ENCODE measurements at regions not wholly inside any gene's neighbourhood (a gene's known extent, or its start where the extent isn't known, plus 50 kb on each side); places are given as distances from the start of the nearest gene placed in this dataset.

DNA sequence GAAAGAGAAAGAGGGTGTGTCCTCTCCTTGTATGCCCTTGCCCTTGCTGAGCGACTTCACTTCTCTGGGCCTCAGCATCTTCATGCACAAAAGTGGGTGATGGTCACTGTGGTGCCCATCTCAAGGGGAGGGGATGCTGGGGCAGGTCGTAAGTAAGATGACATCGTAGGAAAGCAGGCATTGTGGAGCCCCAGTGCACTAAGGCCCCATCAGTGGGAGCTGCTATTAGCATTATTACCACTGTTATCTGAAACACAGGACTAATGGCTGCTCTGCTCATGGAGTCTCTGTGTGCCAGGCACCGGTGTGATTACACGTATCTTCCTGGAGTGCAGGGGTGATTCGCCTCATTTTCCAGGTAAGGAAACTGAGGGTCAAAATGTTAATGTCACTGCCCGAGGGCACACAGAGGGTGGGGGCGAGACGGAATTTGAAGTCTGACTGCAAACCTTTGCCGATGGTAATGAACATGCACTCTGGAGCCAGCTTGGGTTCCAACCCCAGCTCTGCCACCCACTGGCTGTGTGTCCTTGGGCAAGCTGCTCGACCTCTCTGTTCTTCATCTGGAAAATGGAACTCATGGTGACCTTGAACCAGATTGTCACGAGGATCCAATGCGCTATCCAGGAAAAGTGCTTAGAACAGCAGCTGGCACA lies 63.2 kb upstream of the GSE1 start:
- TF ChIP-seq, protein P1, sequence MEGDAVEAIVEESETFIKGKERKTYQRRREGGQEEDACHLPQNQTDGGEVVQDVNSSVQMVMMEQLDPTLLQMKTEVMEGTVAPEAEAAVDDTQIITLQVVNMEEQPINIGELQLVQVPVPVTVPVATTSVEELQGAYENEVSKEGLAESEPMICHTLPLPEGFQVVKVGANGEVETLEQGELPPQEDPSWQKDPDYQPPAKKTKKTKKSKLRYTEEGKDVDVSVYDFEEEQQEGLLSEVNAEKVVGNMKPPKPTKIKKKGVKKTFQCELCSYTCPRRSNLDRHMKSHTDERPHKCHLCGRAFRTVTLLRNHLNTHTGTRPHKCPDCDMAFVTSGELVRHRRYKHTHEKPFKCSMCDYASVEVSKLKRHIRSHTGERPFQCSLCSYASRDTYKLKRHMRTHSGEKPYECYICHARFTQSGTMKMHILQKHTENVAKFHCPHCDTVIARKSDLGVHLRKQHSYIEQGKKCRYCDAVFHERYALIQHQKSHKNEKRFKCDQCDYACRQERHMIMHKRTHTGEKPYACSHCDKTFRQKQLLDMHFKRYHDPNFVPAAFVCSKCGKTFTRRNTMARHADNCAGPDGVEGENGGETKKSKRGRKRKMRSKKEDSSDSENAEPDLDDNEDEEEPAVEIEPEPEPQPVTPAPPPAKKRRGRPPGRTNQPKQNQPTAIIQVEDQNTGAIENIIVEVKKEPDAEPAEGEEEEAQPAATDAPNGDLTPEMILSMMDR (conservative IDR thresholded peaks at IDR 0.05) = no peak
- no peak for TF ChIP-seq ZFX (IDR thresholded peaks at IDR 0.05)

All from C4-2B (cell line).